ENCODE measurements at regions not wholly inside any gene's neighbourhood (a gene's known extent, or its start where the extent isn't known, plus 50 kb on each side); places are given as distances from the start of the nearest gene placed in this dataset.

DNA sequence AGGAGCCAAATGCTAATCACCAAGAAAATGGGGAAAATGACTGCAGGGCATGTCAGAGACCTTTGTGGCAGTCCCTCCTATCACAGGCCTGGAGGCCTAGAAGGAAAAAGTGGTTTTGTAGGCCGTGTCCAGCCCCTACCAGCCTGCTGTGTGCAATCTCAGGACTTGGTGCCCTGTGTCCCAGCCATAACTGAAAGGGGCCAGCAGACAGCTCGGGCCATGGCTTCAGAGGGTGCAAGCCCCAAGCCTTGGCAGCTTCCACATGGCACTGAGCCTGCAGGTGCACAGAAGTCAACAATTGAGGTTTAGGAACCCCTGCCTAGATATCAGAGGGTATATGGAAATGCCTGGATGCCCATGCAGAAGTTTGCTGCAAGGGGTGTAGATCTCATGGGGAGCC, 391.2 kb upstream of the FSIP2 start:
- no peaks in the 10 kb centered on the region for H3K9me3 ChIP-seq
- H3K27me3 ChIP-seq: no peaks in the 10 kb centered on the region
- intact Hi-C loops (cut with DNase I; ENCODE audit: low total_unique reads): no loop called here
- no peak overlapping the region for H3K4me3 ChIP-seq
- TF ChIP-seq, protein P1, sequence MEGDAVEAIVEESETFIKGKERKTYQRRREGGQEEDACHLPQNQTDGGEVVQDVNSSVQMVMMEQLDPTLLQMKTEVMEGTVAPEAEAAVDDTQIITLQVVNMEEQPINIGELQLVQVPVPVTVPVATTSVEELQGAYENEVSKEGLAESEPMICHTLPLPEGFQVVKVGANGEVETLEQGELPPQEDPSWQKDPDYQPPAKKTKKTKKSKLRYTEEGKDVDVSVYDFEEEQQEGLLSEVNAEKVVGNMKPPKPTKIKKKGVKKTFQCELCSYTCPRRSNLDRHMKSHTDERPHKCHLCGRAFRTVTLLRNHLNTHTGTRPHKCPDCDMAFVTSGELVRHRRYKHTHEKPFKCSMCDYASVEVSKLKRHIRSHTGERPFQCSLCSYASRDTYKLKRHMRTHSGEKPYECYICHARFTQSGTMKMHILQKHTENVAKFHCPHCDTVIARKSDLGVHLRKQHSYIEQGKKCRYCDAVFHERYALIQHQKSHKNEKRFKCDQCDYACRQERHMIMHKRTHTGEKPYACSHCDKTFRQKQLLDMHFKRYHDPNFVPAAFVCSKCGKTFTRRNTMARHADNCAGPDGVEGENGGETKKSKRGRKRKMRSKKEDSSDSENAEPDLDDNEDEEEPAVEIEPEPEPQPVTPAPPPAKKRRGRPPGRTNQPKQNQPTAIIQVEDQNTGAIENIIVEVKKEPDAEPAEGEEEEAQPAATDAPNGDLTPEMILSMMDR (IDR thresholded peaks at IDR 0.05): no peak
- no peak for DNase-seq
- no peaks in the 10 kb centered on the region for H3K4me1 ChIP-seq
- no peaks in the 10 kb centered on the region for H3K36me3 ChIP-seq
- no peak overlapping the region for H3K27ac ChIP-seq

DNA sequence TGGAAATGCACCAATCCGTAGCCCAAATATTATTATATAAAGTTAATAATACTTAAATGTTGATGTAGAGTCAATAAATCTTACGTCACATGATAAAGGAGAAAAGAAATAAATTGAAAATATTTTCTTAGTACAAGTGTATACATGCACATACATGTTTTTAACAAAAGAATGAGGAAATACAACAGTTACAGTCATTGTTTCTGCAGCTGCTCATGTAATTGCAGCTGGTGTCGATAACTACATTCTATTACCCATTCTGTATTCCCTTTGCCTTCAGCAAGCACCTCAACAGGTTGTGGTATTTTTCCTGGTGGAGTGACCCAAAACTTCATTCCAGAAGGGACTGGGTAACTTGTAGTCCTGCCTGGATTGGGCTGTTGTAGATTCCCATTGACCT, 377.8 kb upstream of the FSIP2 start:
- DNase-seq: no peak
- Histone ChIP-seq H3K4me3 (no peak overlapping the region), H3K27me3 (no peaks in the 10 kb centered on the region), H3K4me1 (no peaks in the 10 kb centered on the region), H3K9me3 (no peaks in the 10 kb centered on the region), H3K27ac (no peak overlapping the region), H3K36me3 (no peaks in the 10 kb centered on the region)
- TF ChIP-seq, protein P1 (IDR thresholded peaks at IDR 0.05): no peak
- intact Hi-C loops (cut with DNase I; ENCODE audit: low total_unique reads): no loop called here

DNA sequence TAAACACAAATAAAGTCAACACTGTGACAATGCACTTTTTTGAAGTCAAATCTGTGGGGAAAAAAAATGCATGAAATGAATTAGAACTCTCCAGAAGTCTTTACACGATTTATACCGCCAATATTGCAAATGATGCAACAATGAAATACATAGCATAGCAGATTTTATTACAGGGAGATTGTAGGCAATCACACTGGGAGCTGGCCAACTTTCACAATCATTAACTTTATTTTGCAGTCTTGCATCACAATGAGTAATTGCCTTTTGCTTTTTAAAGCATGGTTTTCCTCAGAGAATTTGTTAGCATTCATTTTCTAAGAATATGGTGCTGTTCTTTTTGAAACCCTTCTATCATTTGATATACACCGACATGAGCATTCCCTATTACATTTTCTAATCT, 366.4 kb upstream of the FSIP2 start:
- no peak overlapping the region for H3K4me3 ChIP-seq
- intact Hi-C loops (cut with DNase I; ENCODE audit: low total_unique reads): no loop called here
- no peaks in the 10 kb centered on the region for H3K4me1 ChIP-seq
- H3K27me3 ChIP-seq: no peaks in the 10 kb centered on the region
- no peaks in the 10 kb centered on the region for H3K9me3 ChIP-seq
- TF ChIP-seq, protein P1 (IDR thresholded peaks at IDR 0.05): no peak
- no peak for DNase-seq
- H3K27ac ChIP-seq: no peak overlapping the region
- H3K36me3 ChIP-seq: no peaks in the 10 kb centered on the region

DNA sequence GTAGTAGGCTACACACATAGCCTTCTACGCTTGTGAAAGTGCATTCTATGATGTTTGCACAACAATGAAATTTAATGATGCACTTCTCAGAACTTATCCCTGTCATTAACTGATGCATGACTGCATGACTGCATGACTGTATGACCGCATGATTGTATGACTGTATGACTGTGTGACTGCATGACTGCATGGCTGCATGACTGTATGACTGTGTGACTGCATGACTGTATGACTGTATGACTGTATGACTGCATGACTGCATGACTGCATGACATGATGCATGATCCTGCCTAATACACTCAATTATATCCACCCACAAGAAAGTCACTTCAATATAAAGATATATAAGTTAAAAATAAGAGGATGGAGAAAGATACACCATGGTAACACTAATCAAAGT, 365.4 kb upstream of the FSIP2 start:
- Histone ChIP-seq H3K27ac (no peak overlapping the region), H3K4me3 (no peak overlapping the region), H3K36me3 (no peaks in the 10 kb centered on the region), H3K27me3 (no peaks in the 10 kb centered on the region), H3K4me1 (no peaks in the 10 kb centered on the region), H3K9me3 (no peaks in the 10 kb centered on the region)
- intact Hi-C loops (cut with DNase I; ENCODE audit: low total_unique reads): no loop called here
- TF ChIP-seq, protein P1 (IDR thresholded peaks at IDR 0.05): no peak
- DNase-seq: no peak

DNA sequence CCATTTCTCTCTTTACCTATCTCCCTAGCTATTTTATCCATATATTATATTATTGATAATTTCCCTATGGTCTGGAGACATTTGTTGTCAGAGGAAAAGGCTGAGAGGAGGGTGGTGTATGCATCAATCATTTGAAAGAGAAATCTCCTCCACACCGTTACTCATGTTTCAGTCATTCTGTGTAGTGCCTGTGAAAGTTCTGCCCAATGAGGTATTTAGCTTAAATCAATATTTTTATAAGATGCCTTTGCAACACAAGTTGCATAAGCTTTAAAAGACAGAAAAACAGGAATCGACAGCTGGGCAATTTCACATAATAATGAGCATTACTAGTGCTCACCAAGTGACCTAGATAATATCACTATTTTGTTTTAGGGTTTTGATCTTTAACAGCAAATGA, 363.7 kb upstream of the FSIP2 start:
- intact Hi-C loops (cut with DNase I; ENCODE audit: low total_unique reads): no loop called here

DNA sequence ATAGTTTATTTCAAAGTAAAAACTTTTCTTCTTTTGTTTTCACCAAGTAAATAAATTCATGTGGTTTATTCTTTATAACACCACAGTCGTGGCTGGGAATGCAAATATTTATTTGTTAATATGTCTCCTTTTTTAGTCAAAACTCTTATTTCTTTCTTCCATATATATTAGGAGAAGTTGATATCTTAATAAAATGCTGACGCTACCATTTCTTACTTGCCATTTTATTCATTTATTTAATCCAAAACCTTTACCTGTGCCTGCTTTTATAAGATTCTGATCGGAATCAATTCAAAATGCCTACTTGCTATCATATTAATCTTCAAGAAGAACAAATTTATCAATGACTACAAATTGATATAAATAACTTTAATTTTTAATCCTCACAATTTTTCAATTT, 362.9 kb upstream of the FSIP2 start:
- no peaks in the 10 kb centered on the region for H3K36me3 ChIP-seq
- no peak overlapping the region for H3K4me3 ChIP-seq
- H3K9me3 ChIP-seq: no peaks in the 10 kb centered on the region
- DNase-seq: no peak
- intact Hi-C loops (cut with DNase I; ENCODE audit: low total_unique reads): no loop called here
- TF ChIP-seq, protein P1 (IDR thresholded peaks at IDR 0.05): no peak
- H3K27ac ChIP-seq: no peak overlapping the region
- no peaks in the 10 kb centered on the region for H3K4me1 ChIP-seq
- no peaks in the 10 kb centered on the region for H3K27me3 ChIP-seq

More for the DNA sequence above, 363.7 kb upstream of the FSIP2 start:
- H3K4me1 ChIP-seq: no peaks in the 10 kb centered on the region
- no peaks in the 10 kb centered on the region for H3K9me3 ChIP-seq
- no peak for DNase-seq
- H3K4me3 ChIP-seq: no peak overlapping the region
- H3K36me3 ChIP-seq: no peaks in the 10 kb centered on the region
- H3K27me3 ChIP-seq: no peaks in the 10 kb centered on the region
- TF ChIP-seq, protein P1 (IDR thresholded peaks at IDR 0.05): no peak
- no peak overlapping the region for H3K27ac ChIP-seq
